PC-9 (cell line): ENCODE measurements at regions not wholly inside any gene's neighbourhood (a gene's known extent, or its start where the extent isn't known, plus 50 kb on each side); places are given as distances from the start of the nearest gene placed in this dataset.

Experiments used
- BruUV-seq: library from RNA; stranded (reverse); fragments of 400-500 nt; replicated peaks from 2 replicates; lab custom pipeline; 2021; lab: Mats Ljungman, UMichigan
- CTCF ChIA-PET: fragments of 300-600 bp; sonication (Branson Sonifier 250); formaldehyde crosslinking; loops from one replicate; lab custom pipeline; 2022; ENCODE audit warnings: antibody characterized with exemption; lab: Charles Lee
- POLR2A ChIA-PET: fragments of 300-600 bp; sonication (Branson Sonifier 250); formaldehyde crosslinking; loops from one replicate; lab custom pipeline; 2022; ENCODE audit warnings: antibody characterized with exemption; ENCODE audit not compliant: unreplicated experiment; lab: Charles Lee
- DNase-seq, 2 experiments: peaks; one replicate each; pipeline versions ENCODE4 v3.0.0 to v3.0.0-alpha.2; 2015 to 2022; ENCODE audit warnings: mixed read lengths in 1 of 2
- H2AFZ ChIP-seq: fragments of 200-600 bp; sonication (generic); 2 replicates; pipeline ENCODE4 v1.8.1; 2017; ENCODE audit warnings: antibody characterized with exemption
- H3F3A ChIP-seq: fragments of 200-600 bp; sonication (generic); 2 replicates; pipeline ENCODE4 v1.8.1; 2017; ENCODE audit warnings: antibody characterized with exemption, mild to moderate bottlenecking, low read depth; ENCODE audit not compliant: insufficient read depth
- H3K27ac ChIP-seq: fragments of 200-600 bp; sonication (generic); 2 replicates; pipeline ENCODE4 v1.6.1; 2016; ENCODE audit warnings: mixed run types
- H3K27me3 ChIP-seq: fragments of 200-600 bp; sonication (generic); 2 replicates; pipeline ENCODE4 v1.6.1; 2016; ENCODE audit warnings: low read depth, mixed run types; ENCODE audit not compliant: insufficient read depth
- H3K36me3 ChIP-seq: fragments of 200-600 bp; sonication (generic); 2 replicates; pipeline ENCODE4 v1.6.1; 2016; ENCODE audit warnings: low read depth, mixed run types
- H3K4me1 ChIP-seq: fragments of 200-600 bp; sonication (generic); replicated peaks from 2 replicates; pipeline ENCODE4 v1.6.1; 2016; ENCODE audit warnings: mixed run types; ENCODE audit not compliant: insufficient read depth
- H3K4me2 ChIP-seq: fragments of 200-600 bp; sonication (generic); 2 replicates; pipeline ENCODE4 v1.6.1; 2017; ENCODE audit warnings: mixed run types
- H3K4me3 ChIP-seq: fragments of 200-600 bp; sonication (generic); 2 replicates; pipeline ENCODE4 v1.6.1; 2016; ENCODE audit warnings: mixed run types
- H3K79me2 ChIP-seq: fragments of 200-600 bp; sonication (generic); 2 replicates; pipeline ENCODE4 v1.6.1; 2017; ENCODE audit warnings: low read depth, mixed run types
- H3K9me2 ChIP-seq: fragments of 200-600 bp; sonication (generic); 2 replicates; pipeline ENCODE4 v1.8.1; 2017; ENCODE audit warnings: mild to moderate bottlenecking; ENCODE audit not compliant: insufficient read depth
- H3K9me3 ChIP-seq: fragments of 200-600 bp; sonication (generic); 2 replicates; pipeline ENCODE4 v1.8.1; 2016; ENCODE audit warnings: low read depth; ENCODE audit not compliant: insufficient read depth
- H4K20me1 ChIP-seq: fragments of 200-600 bp; sonication (generic); 2 replicates; pipeline ENCODE4 v1.8.1; 2017; ENCODE audit not compliant: insufficient read depth
- EZH2 ChIP-seq: fragments of 200-600 bp; sonication (generic); IDR thresholded peaks from 2 replicates; pipeline ENCODE4 v1.8.0; 2017; ENCODE audit warnings: antibody characterized with exemption, low read depth
- intact Hi-C: fragments of 100-400 bp; cut with micrococcal nuclease; formaldehyde crosslinking; loops from one replicate; pipeline ENCODE4 v1.10.0; 2022; ENCODE audit not compliant: unreplicated experiment
- TF ChIP-seq, protein P1 (sequence below): fragments of 200-600 bp; sonication (generic); conservative IDR thresholded peaks from 2 replicates; pipeline ENCODE4 v1.6.1; 2017; ENCODE audit warnings: mixed run types, antibody characterized with exemption, mild to moderate bottlenecking, moderate library complexity

DNA sequence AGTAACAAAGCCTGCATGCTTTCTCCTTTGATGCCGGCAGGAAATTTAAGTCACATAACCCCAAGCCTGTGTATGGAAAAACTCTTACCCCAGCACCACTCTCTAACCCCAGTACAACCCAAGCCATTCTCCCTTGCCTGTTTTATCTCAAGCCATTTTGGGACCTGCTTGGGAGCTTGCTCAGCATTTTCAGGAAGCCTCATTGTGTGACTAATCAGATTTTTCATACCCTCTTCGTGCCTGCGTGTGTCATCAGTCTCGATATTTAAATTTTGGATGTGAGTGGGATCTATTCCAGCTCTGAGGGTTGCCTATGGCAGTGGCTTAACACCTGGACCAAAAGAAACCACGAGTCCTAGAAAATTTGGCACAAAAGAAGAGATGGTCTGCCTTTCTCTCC, 426.2 kb downstream of the SQOR start:
- Histone ChIP-seq H4K20me1 (no peaks in the 10 kb centered on the region), H3K27me3 (no peaks in the 10 kb centered on the region), H3K4me1 (no peaks in the 10 kb centered on the region), H3K27ac (no peak overlapping the region), H3K9me2 (no peaks in the 10 kb centered on the region), H3F3A (no peaks in the 10 kb centered on the region), H3K4me2 (no peak overlapping the region), H3K9me3 (no peaks in the 10 kb centered on the region), H3K4me3 (no peak overlapping the region), H3K36me3 (no peaks in the 10 kb centered on the region), H3K79me2 (no peaks in the 10 kb centered on the region), H2AFZ (no peak overlapping the region)
- TF ChIP-seq, protein P1, sequence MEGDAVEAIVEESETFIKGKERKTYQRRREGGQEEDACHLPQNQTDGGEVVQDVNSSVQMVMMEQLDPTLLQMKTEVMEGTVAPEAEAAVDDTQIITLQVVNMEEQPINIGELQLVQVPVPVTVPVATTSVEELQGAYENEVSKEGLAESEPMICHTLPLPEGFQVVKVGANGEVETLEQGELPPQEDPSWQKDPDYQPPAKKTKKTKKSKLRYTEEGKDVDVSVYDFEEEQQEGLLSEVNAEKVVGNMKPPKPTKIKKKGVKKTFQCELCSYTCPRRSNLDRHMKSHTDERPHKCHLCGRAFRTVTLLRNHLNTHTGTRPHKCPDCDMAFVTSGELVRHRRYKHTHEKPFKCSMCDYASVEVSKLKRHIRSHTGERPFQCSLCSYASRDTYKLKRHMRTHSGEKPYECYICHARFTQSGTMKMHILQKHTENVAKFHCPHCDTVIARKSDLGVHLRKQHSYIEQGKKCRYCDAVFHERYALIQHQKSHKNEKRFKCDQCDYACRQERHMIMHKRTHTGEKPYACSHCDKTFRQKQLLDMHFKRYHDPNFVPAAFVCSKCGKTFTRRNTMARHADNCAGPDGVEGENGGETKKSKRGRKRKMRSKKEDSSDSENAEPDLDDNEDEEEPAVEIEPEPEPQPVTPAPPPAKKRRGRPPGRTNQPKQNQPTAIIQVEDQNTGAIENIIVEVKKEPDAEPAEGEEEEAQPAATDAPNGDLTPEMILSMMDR = no peak
- TF ChIP-seq EZH2 = no peak
- no peak for DNase-seq
- CTCF ChIA-PET = no interaction called here
- intact Hi-C loops = no loop called here
- POLR2A ChIA-PET = no interaction called here
- no TSS peak for BruUV-seq

DNA sequence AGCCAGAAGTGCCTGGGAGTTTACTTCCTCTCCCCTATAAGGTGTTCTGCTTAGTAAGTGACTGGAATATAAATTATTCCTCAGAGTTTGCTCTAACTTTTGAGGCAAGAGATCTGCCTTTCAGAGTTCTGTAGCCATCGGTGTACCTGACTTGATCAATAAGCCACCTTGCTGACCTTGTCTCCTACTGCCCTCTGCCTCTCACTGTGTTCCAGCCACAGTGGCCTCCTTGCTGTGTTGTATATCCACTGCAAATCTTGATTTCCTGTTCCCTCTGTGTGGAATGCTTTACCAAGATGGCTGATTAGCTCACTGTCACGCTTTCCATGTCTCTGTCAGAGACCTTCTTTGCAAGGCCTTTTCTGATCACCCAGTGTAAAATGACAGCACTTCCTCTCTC, 442.4 kb downstream of the SQOR start:
- Histone ChIP-seq H3K27me3 (no peaks in the 10 kb centered on the region), H3K27ac (no peak overlapping the region), H3K36me3 (no peaks in the 10 kb centered on the region), H3K9me2 (no peaks in the 10 kb centered on the region), H3K4me3 (no peak overlapping the region), H3K4me1 (no peaks in the 10 kb centered on the region), H3F3A (no peaks in the 10 kb centered on the region), H3K4me2 (no peak overlapping the region), H3K79me2 (no peaks in the 10 kb centered on the region), H2AFZ (no peak overlapping the region), H3K9me3 (no peaks in the 10 kb centered on the region), H4K20me1 (no peaks in the 10 kb centered on the region; the same call in 1 of the 2 replicates)
- intact Hi-C loops = no loop called here
- no TSS peak for BruUV-seq
- ChIA-PET CTCF (no interaction called here), POLR2A (no interaction called here)
- no peak for DNase-seq
- TF ChIP-seq, protein P1 = no peak
- no peak for TF ChIP-seq EZH2

DNA sequence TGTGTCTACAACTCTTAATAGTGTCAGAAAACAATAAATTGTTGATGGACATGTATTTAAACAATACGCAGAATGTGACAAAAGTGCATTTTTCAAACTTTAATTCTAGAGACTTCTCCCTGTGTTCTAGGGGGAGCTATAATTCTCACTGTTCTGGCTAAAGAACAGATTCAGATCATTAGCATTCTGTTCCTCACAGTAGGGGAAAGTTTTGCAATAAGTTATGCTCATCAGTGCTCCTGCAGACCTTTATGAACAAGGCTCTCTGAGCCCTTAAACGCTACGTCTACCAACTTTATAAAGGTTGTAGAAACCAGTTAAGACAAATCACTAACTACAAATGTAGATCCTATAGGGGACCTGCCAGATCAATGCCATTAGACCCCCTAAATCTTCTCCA, 444.2 kb downstream of the SQOR start:
- H3K4me1 ChIP-seq = no peaks in the 10 kb centered on the region
- H3K4me3 ChIP-seq = no peak overlapping the region
- H3K36me3 ChIP-seq = no peaks in the 10 kb centered on the region
- no peaks in the 10 kb centered on the region; the same call in 1 of the 2 replicates for H4K20me1 ChIP-seq
- H3F3A ChIP-seq = no peaks in the 10 kb centered on the region
- ChIA-PET CTCF (no interaction called here), POLR2A (no interaction called here)
- H3K4me2 ChIP-seq = no peak overlapping the region
- H3K27me3 ChIP-seq = no peaks in the 10 kb centered on the region
- H3K9me3 ChIP-seq = no peaks in the 10 kb centered on the region
- intact Hi-C loops = no loop called here
- no peaks in the 10 kb centered on the region for H3K9me2 ChIP-seq
- H3K79me2 ChIP-seq = no peaks in the 10 kb centered on the region
- TF ChIP-seq, protein P1 = no peak
- no peak for TF ChIP-seq EZH2
- H3K27ac ChIP-seq = no peak overlapping the region
- no peak overlapping the region for H2AFZ ChIP-seq
- BruUV-seq = no TSS peak
- DNase-seq = no peak
